WTC11 (cell line): ENCODE measurements at regions not wholly inside any gene's neighbourhood (a gene's known extent, or its start where the extent isn't known, plus 50 kb on each side); places are given as distances from the start of the nearest gene placed in this dataset.

Experiments used
- ATAC-seq: fragments of 200-7000 bp; cut with Tn5 transposase; 2 replicates; pipeline ENCODE4 v1.10.0; 2021; ENCODE audit warnings: mild to moderate bottlenecking, moderate library complexity
- CTCF ChIA-PET: fragments of 300-600 bp; sonication (Branson Sonifier 250); formaldehyde crosslinking; loops from one replicate; lab custom pipeline; 2021; ENCODE audit warnings: antibody characterized with exemption; lab: Charles Lee
- POLR2A ChIA-PET: fragments of 350-600 bp; sonication (Branson Sonifier 250); formaldehyde crosslinking; loops from one replicate; lab custom pipeline; 2021; ENCODE audit warnings: antibody characterized with exemption; lab: Charles Lee
- DNase-seq: peaks from one replicate; pipeline ENCODE4 v3.0.0; 2021; ENCODE audit warnings: low spot score
- H3K27ac Mint-ChIP-seq: 2 replicates; pipeline ENCODE4 v1.8.0; 2021; ENCODE audit warnings: mixed read lengths
- H3K27me3 Mint-ChIP-seq: 2 replicates; pipeline ENCODE4 v1.8.0; 2021; ENCODE audit warnings: low read depth, mild to moderate bottlenecking, moderate library complexity, mixed read lengths
- H3K36me3 Mint-ChIP-seq: 2 replicates; pipeline ENCODE4 v1.8.0; 2021; ENCODE audit warnings: mixed read lengths
- H3K4me1 Mint-ChIP-seq: 2 replicates; pipeline ENCODE4 v1.8.0; 2022; ENCODE audit warnings: mixed read lengths
- H3K4me3 Mint-ChIP-seq: 2 replicates; pipeline ENCODE4 v1.8.0; 2021; ENCODE audit warnings: mild to moderate bottlenecking, moderate library complexity, mixed read lengths
- H3K9me3 Mint-ChIP-seq: 2 replicates; pipeline ENCODE4 v1.8.0; 2021; ENCODE audit warnings: mixed read lengths
- AFF4 ChIP-seq: sonication (generic); formaldehyde crosslinking; IDR thresholded peaks from 2 replicates; pipeline ENCODE4 v1.8.1; 2023; ENCODE audit warnings: mild to moderate bottlenecking, missing genetic modification reagents, borderline replicate concordance
- ATF1 ChIP-seq: sonication (generic); formaldehyde crosslinking; IDR thresholded peaks from 2 replicates; pipeline ENCODE4 v1.8.1; 2023; ENCODE audit warnings: mild to moderate bottlenecking, moderate library complexity, missing genetic modification reagents
- ATF6 ChIP-seq: sonication (generic); formaldehyde crosslinking; IDR thresholded peaks from 2 replicates; pipeline ENCODE4 v1.8.1; 2023; ENCODE audit warnings: mild to moderate bottlenecking, missing genetic modification reagents
- CTCF ChIP-seq: fragments of 200-600 bp; IDR thresholded peaks from 2 replicates; pipeline ENCODE4 v1.8.0; 2022; ENCODE audit warnings: antibody characterized with exemption
- FOXK1 ChIP-seq: sonication (generic); formaldehyde crosslinking; IDR thresholded peaks from 2 replicates; pipeline ENCODE4 v1.8.0; 2022; ENCODE audit warnings: mild to moderate bottlenecking, moderate library complexity, missing genetic modification reagents
- GABPB1 ChIP-seq: sonication (generic); formaldehyde crosslinking; IDR thresholded peaks from 2 replicates; pipeline ENCODE4 v1.8.1; 2023; ENCODE audit warnings: mild to moderate bottlenecking, missing genetic modification reagents
- HMGA2 ChIP-seq: fragments of 250-450 bp; sonication (Bioruptor Pico); IDR thresholded peaks from 2 replicates; pipeline ENCODE4 v1.4.0; 2021; ENCODE audit warnings: mild to moderate bottlenecking, moderate library complexity
- IRF2 ChIP-seq: sonication (generic); formaldehyde crosslinking; IDR thresholded peaks from 2 replicates; pipeline ENCODE4 v1.8.0; 2022; ENCODE audit warnings: low read depth, missing genetic modification reagents, borderline replicate concordance
- JUN ChIP-seq: sonication (generic); formaldehyde crosslinking; IDR thresholded peaks from 2 replicates; pipeline ENCODE4 v1.8.0; 2023; ENCODE audit warnings: mild to moderate bottlenecking, missing genetic modification reagents
- NR2C2 ChIP-seq: sonication (generic); formaldehyde crosslinking; IDR thresholded peaks from 2 replicates; pipeline ENCODE4 v1.8.0; 2022; ENCODE audit warnings: mild to moderate bottlenecking, missing genetic modification reagents
- OVOL2 ChIP-seq: fragments of 250-450 bp; sonication (Bioruptor Pico); IDR thresholded peaks from 2 replicates; pipeline ENCODE4 v1.9.0; 2021; ENCODE audit warnings: mild to moderate bottlenecking, borderline replicate concordance
- USF2 ChIP-seq: sonication (generic); formaldehyde crosslinking; IDR thresholded peaks from 2 replicates; pipeline ENCODE4 v1.8.1; 2023; ENCODE audit warnings: mild to moderate bottlenecking, missing genetic modification reagents, moderate library complexity
- ZBTB43 ChIP-seq: sonication (generic); formaldehyde crosslinking; IDR thresholded peaks from 2 replicates; pipeline ENCODE4 v1.8.1; 2023; ENCODE audit warnings: mild to moderate bottlenecking, missing genetic modification reagents
- ZNF138 ChIP-seq: sonication (generic); formaldehyde crosslinking; conservative IDR thresholded peaks from 2 replicates; pipeline ENCODE4 v1.8.1; 2022; ENCODE audit warnings: mild to moderate bottlenecking, moderate library complexity, missing genetic modification reagents
- ZNF232 ChIP-seq: sonication (generic); formaldehyde crosslinking; IDR thresholded peaks from 2 replicates; pipeline ENCODE4 v1.8.0; 2022; ENCODE audit warnings: mild to moderate bottlenecking, missing genetic modification reagents
- ZNF281 ChIP-seq: sonication (generic); formaldehyde crosslinking; IDR thresholded peaks from 2 replicates; pipeline ENCODE4 v1.8.0; 2023; ENCODE audit warnings: mild to moderate bottlenecking, missing genetic modification reagents
- ZNF423 ChIP-seq: fragments of 250-450 bp; sonication (Bioruptor Pico); IDR thresholded peaks from 2 replicates; pipeline ENCODE4 v2.1.2; 2022; ENCODE audit warnings: mild to moderate bottlenecking, moderate library complexity
- ZNF425 ChIP-seq: fragments of 250-450 bp; sonication (Bioruptor Pico); conservative IDR thresholded peaks from 2 replicates; pipeline ENCODE4 v1.9.0; 2021; ENCODE audit warnings: mild to moderate bottlenecking
- ZSCAN18 ChIP-seq: fragments of 250-450 bp; sonication (Bioruptor Pico); IDR thresholded peaks from 2 replicates; pipeline ENCODE4 v2.1.2; 2022; ENCODE audit warnings: mild to moderate bottlenecking, moderate library complexity

- ChIA-PET POLR2A (no interaction called here), CTCF (no interaction called here)
- no peaks in the 10 kb centered on the region for H3K27me3 Mint-ChIP-seq
- H3K27ac Mint-ChIP-seq: no peak overlapping the region
- H3K36me3 Mint-ChIP-seq: no peaks in the 10 kb centered on the region
- peaks cover 13% of the 10 kb centered on the region; the same call in 1 of the 2 replicates for H3K4me1 Mint-ChIP-seq
- no peak for TF ChIP-seq ATF1
- no peak for TF ChIP-seq CTCF
- no peak for TF ChIP-seq ZNF281
- TF ChIP-seq OVOL2 (CRISPR knock-in tag): no peak
- no peak for TF ChIP-seq ZSCAN18 (CRISPR knock-in tag)
- no peak for TF ChIP-seq ZBTB43 (CRISPR knock-in tag)
- TF ChIP-seq ZNF232: no peak
- no peak for TF ChIP-seq NR2C2 (CRISPR knock-in tag)
- H3K4me3 Mint-ChIP-seq: no peak overlapping the region
- DNase-seq: no peak
- ATAC-seq: no peak
- peaks cover 19% of the 10 kb centered on the region for H3K9me3 Mint-ChIP-seq
These were observed 287.6 kb upstream of the ADRA1B start for GRCh38 chr5:159628703-159629102.

- H3K4me3 Mint-ChIP-seq: no peak overlapping the region
- no peaks in the 10 kb centered on the region for H3K36me3 Mint-ChIP-seq
- no peak overlapping the region for H3K27ac Mint-ChIP-seq
- DNase-seq: no peak
- CTCF ChIA-PET: no interaction called here
- no peaks in the 10 kb centered on the region for H3K27me3 Mint-ChIP-seq
- peaks cover 8% of the 10 kb centered on the region; the same call in 1 of the 2 replicates for H3K4me1 Mint-ChIP-seq
- H3K9me3 Mint-ChIP-seq: peaks cover 19% of the 10 kb centered on the region
- no peak for ATAC-seq
- POLR2A ChIA-PET: no interaction called here
- TF ChIP-seq ZNF423 (CRISPR knock-in tag) (no peak), AFF4 (no peak), USF2 (CRISPR knock-in tag) (no peak), OVOL2 (CRISPR knock-in tag) (no peak), FOXK1 (CRISPR knock-in tag) (no peak), HMGA2 (CRISPR knock-in tag) (no peak), IRF2 (no peak), ZNF138 (CRISPR knock-in tag) (no peak), ATF6 (no peak), ZNF425 (CRISPR knock-in tag) (no peak), JUN (CRISPR knock-in tag) (no peak), ZNF232 (no peak), GABPB1 (CRISPR knock-in tag) (no peak)
These were observed 287.1 kb upstream of the ADRA1B start for GRCh38 chr5:159629158-159629557.
